ENCODE measurements at regions not wholly inside any gene's neighbourhood (a gene's known extent, or its start where the extent isn't known, plus 50 kb on each side); places are given as distances from the start of the nearest gene placed in this dataset.

DNA sequence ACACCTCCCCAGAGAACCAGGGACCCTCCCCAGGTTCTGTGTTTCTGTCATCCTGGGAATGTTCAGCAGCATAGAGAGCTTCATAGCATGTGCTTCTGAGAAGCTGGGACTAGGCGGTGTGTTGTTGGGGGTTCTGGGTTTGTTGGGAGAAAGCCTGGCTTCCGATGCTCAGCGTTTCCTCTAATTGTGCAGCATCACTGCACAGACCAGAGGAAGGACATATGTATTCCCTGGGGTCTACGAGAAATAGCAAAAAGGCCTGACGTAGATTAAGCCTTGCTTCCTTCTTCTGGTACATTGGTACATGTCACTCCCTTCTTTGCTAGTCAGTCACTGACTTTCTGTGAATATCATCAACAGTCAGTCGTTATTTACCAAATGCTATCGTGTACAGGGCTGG is 96.9 kb upstream of the SGK1 start:
- Mint-ChIP-seq H3K4me3 (ENCODE audit: low read depth) (no peak overlapping the region), H3K36me3 (ENCODE audit: insufficient read depth) (no peaks in the 10 kb centered on the region), H3K4me1 (ENCODE audit: low read depth) (peaks cover 18% of the 10 kb centered on the region), H3K9me3 (ENCODE audit: low read depth) (peaks cover 4% of the 10 kb centered on the region), H3K27me3 (no peaks in the 10 kb centered on the region), H3K27ac (no peak overlapping the region)
- TF ChIP-seq, protein P1, sequence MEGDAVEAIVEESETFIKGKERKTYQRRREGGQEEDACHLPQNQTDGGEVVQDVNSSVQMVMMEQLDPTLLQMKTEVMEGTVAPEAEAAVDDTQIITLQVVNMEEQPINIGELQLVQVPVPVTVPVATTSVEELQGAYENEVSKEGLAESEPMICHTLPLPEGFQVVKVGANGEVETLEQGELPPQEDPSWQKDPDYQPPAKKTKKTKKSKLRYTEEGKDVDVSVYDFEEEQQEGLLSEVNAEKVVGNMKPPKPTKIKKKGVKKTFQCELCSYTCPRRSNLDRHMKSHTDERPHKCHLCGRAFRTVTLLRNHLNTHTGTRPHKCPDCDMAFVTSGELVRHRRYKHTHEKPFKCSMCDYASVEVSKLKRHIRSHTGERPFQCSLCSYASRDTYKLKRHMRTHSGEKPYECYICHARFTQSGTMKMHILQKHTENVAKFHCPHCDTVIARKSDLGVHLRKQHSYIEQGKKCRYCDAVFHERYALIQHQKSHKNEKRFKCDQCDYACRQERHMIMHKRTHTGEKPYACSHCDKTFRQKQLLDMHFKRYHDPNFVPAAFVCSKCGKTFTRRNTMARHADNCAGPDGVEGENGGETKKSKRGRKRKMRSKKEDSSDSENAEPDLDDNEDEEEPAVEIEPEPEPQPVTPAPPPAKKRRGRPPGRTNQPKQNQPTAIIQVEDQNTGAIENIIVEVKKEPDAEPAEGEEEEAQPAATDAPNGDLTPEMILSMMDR (IDR thresholded peaks at IDR 0.05; ENCODE audit: unreplicated experiment): no peak
- DNase-seq (ENCODE audit: low spot score, unreplicated experiment): no peak

- Mint-ChIP-seq H3K36me3 (ENCODE audit: insufficient read depth) (no peaks in the 10 kb centered on the region), H3K9me3 (ENCODE audit: low read depth) (peaks cover 4% of the 10 kb centered on the region), H3K4me3 (ENCODE audit: low read depth) (no peak overlapping the region), H3K4me1 (ENCODE audit: low read depth) (peaks cover 13% of the 10 kb centered on the region), H3K27ac (no peak overlapping the region), H3K27me3 (no peaks in the 10 kb centered on the region)
- no peak for DNase-seq (ENCODE audit: low spot score, unreplicated experiment)
- TF ChIP-seq, protein P1 (IDR thresholded peaks at IDR 0.05; ENCODE audit: unreplicated experiment): no peak
These were observed 95.3 kb upstream of the SGK1 start for GRCh38 chr6:134413241-134413643.

- TF ChIP-seq, protein P1 (IDR thresholded peaks at IDR 0.05; ENCODE audit: unreplicated experiment): no peak
- no peaks in the 10 kb centered on the region for H3K27me3 Mint-ChIP-seq
- no peak for DNase-seq (ENCODE audit: low spot score, unreplicated experiment)
These were observed 92.6 kb upstream of the SGK1 start for GRCh38 chr6:134410541-134410940.

DNA sequence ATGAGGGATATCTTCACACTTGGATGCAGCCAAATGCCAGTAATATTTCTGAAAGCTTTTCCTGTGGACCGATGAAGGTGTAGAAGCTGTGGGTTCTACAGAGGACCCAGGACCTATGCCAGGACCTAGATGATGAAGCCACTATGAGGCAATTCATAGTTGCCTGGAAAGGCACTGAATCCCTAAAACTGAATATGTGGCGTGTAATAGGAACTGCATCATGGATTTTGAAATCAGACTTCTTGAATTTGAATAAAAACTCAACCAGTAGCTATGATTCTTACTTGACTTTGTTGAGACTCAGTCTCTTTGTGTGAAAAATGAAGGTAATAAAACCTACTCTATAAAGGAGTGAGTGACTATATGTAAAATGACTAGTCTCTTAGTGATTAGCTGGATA is 89.9 kb upstream of the SGK1 start:
- DNase-seq (ENCODE audit: low spot score, unreplicated experiment): no peak
- H3K4me3 Mint-ChIP-seq (ENCODE audit: low read depth): no peak overlapping the region
- TF ChIP-seq, protein P1 (IDR thresholded peaks at IDR 0.05; ENCODE audit: unreplicated experiment): no peak
- H3K27me3 Mint-ChIP-seq: no peaks in the 10 kb centered on the region
- H3K4me1 Mint-ChIP-seq (ENCODE audit: low read depth): peaks cover 4% of the 10 kb centered on the region
- peaks cover 4% of the 10 kb centered on the region for H3K9me3 Mint-ChIP-seq (ENCODE audit: low read depth)
- H3K27ac Mint-ChIP-seq: no peak overlapping the region
- H3K36me3 Mint-ChIP-seq (ENCODE audit: insufficient read depth): no peaks in the 10 kb centered on the region

More at GRCh38 chr6:134410541-134410940, 92.6 kb upstream of the SGK1 start:
- peaks cover 10% of the 10 kb centered on the region for H3K4me1 Mint-ChIP-seq (ENCODE audit: low read depth)
- H3K36me3 Mint-ChIP-seq (ENCODE audit: insufficient read depth): no peaks in the 10 kb centered on the region
- H3K4me3 Mint-ChIP-seq (ENCODE audit: low read depth): no peak overlapping the region
- H3K9me3 Mint-ChIP-seq (ENCODE audit: low read depth): peaks cover 4% of the 10 kb centered on the region
- no peak overlapping the region for H3K27ac Mint-ChIP-seq

DNA sequence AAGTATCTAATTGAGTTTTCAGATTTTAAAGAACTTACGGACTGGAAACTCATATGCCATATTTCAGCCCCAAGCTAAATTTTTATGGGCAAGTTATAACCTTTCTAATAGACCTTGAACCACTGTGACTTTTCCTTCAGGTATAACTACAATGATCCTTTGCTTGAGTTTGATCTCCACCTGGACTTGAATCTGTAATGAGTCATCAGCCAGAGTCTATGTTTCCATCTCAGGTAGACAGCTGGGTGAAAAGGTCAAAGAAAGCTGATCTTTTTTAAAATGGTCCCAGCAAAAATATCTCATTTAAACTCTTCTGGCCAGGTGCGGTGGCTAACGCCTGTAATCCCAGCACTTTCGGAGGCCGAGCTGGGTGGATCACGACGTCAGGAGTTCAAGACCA is 88.4 kb upstream of the SGK1 start:
- Mint-ChIP-seq H3K36me3 (ENCODE audit: insufficient read depth) (no peaks in the 10 kb centered on the region), H3K27me3 (no peaks in the 10 kb centered on the region), H3K4me1 (ENCODE audit: low read depth) (peaks cover 8% of the 10 kb centered on the region), H3K4me3 (ENCODE audit: low read depth) (no peak overlapping the region), H3K9me3 (ENCODE audit: low read depth) (no peaks in the 10 kb centered on the region), H3K27ac (no peak overlapping the region)
- TF ChIP-seq, protein P1 (IDR thresholded peaks at IDR 0.05; ENCODE audit: unreplicated experiment): no peak
- no peak for DNase-seq (ENCODE audit: low spot score, unreplicated experiment)
